ENCODE measurements at regions not wholly inside any gene's neighbourhood (a gene's known extent, or its start where the extent isn't known, plus 50 kb on each side); places are given as distances from the start of the nearest gene placed in this dataset.

DNA sequence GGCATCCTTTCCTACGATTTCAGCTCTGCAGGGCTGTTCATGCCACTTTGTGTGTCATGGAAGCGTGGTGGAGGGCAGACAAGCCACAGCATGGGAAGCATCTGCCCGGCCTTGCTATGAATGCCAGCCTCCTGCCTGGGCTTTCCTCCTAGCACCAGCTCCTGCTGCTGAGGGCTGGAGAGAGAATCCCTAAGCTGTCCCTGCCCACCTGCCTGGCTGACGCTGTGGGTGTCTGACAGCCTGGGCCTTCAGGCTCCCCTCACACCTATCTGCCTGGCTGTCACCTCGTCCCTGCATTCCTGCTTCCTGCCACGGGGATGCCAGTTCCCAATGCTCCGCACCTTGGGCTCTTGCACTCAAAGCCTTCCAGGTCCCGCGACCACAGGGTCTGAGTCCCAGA lies 606.5 kb upstream of the MGMT start:
- Histone ChIP-seq H3K9me1 (ENCODE audit: control insufficient read depth, insufficient read depth, low read length) (no peaks in the 10 kb centered on the region), H3K27me3 (ENCODE audit: control insufficient read depth in 2 of 2, insufficient read depth in 2 of 2, low read length in 2 of 2) (peaks cover 0 to 18% of the 10 kb centered on the region in 2 experiments; a peak in 3 of 5 replicates), H3K27ac (ENCODE audit: extremely low read depth, low read depth, low read length) (no peak overlapping the region), H3K79me2 (ENCODE audit: control insufficient read depth, insufficient read depth, low read length) (no peaks in the 10 kb centered on the region), H2AFZ (ENCODE audit: low read depth, low read length) (no peak overlapping the region), H4K20me1 (replicated peaks; ENCODE audit: control insufficient read depth, insufficient read depth, low read length) (no peaks in the 10 kb centered on the region), H3K4me1 (replicated peaks in 1 of 2; ENCODE audit: control insufficient read depth in 2 of 2, insufficient read depth in 2 of 2, low read length in 2 of 2) (no peaks in the 10 kb centered on the region), H3K9me3 (replicated peaks; ENCODE audit: control insufficient read depth, insufficient read depth, low read depth, low read length) (no peaks in the 10 kb centered on the region), H3K4me3 (no peak overlapping the region), H3K36me3 (ENCODE audit: control insufficient read depth, insufficient read depth, low read length) (no peaks in the 10 kb centered on the region), H3K4me2 (ENCODE audit: insufficient read depth, low read length) (no peak overlapping the region), H3K9ac (ENCODE audit: insufficient read depth in 1 of 2, low read depth in 2 of 2, low read length in 2 of 2) (no peak overlapping the region)
- ATAC-seq = no peak
- TF ChIP-seq, protein P1, sequence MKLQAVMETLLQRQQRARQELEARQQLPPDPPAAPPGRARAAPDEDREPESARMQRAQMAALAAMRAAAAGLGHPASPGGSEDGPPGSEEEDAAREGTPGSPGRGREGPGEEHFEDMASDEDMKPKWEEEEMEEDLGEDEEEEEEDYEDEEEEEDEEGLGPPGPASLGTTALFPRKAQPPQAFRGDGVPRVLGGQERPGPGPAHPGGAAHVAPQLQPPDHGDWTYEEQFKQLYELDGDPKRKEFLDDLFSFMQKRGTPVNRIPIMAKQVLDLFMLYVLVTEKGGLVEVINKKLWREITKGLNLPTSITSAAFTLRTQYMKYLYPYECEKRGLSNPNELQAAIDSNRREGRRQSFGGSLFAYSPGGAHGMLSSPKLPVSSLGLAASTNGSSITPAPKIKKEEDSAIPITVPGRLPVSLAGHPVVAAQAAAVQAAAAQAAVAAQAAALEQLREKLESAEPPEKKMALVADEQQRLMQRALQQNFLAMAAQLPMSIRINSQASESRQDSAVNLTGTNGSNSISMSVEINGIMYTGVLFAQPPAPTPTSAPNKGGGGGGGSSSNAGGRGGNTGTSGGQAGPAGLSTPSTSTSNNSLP (IDR thresholded peaks at IDR 0.05; ENCODE audit: borderline replicate concordance, low read depth, low read length) = no peak
- TF ChIP-seq ZNF785 (CRISPR knock-in tag; IDR thresholded peaks at IDR 0.05) (no peak), PHTF2 (CRISPR knock-in tag; IDR thresholded peaks at IDR 0.05) (no peak), EZH2 (IDR thresholded peaks at IDR 0.05; ENCODE audit: borderline replicate concordance, low read depth, low read length) (no peak)
- 0% methylated on average over 8 of the region's 9 CpGs for WGBS (ENCODE audit: insufficient coverage, low coverage, missing lambda C conversion rate)
- intact Hi-C loops (cut with micrococcal nuclease) = loop anchor here (5.0 kb wide), 2 partner anchors 538 to 593 kb away; no protein-coding TSS in a partner anchor
- DNase-seq (ENCODE audit: extremely low read depth in 1 of 4, low spot score in 3 of 4) = no peak
- in situ Hi-C loops (cut with MboI) = loop anchor here (25.0 kb wide), 1 partner anchor 598 kb away; no protein-coding TSS in a partner anchor
- FAIRE-seq = no peak
- no TSS peak for BruUV-seq (replicated peaks)
- ChIA-PET CTCF (ENCODE audit: low intra/inter-chr PET ratio) (interaction anchor here (0.6 to 0.7 kb wide), 2 partner anchors 591 to 593 kb away, joined by 3 read pairs; no protein-coding TSS in a partner anchor), POLR2A (interaction anchor here (0.7 kb wide), 1 partner anchor 600 kb away, joined by 4 read pairs; no protein-coding TSS in a partner anchor)

All from K562 (cell line).